Colonic mucosa (tissue), 4 donors: ENCODE measurements at regions not wholly inside any gene's neighbourhood (a gene's known extent, or its start where the extent isn't known, plus 50 kb on each side); places are given as distances from the start of the nearest gene placed in this dataset.

Experiments
- DNase-seq: peaks from one replicate; pipeline ENCODE4 v3.0.0-alpha.2; 2020
- H3K27ac ChIP-seq: fragments of 200-600 bp; one replicate; pipeline ENCODE4 v1.8.0; 2021
- H3K27me3 ChIP-seq: fragments of 200-600 bp; one replicate; pipeline ENCODE4 v1.8.0; 2021
- H3K36me3 ChIP-seq: fragments of 200-600 bp; one replicate; pipeline ENCODE4 v1.8.0; 2021
- H3K4me1 ChIP-seq: fragments of 200-600 bp; one replicate; pipeline ENCODE4 v1.8.0; 2021; ENCODE audit warnings: mild to moderate bottlenecking
- H3K4me3 ChIP-seq: fragments of 200-600 bp; one replicate; pipeline ENCODE4 v1.8.0; 2021
- H3K9ac ChIP-seq, 2 donors: one replicate each; pipeline ENCODE4 v1.7.0; 2013; ENCODE audit warnings: control low read depth in 2 of 2, low read depth in 2 of 2, low read length in 2 of 2
- H3K9me3 ChIP-seq: fragments of 200-600 bp; one replicate; pipeline ENCODE4 v1.8.0; 2021
- CTCF ChIP-seq: fragments of 200-600 bp; IDR thresholded peaks from one replicate; pipeline ENCODE4 v1.8.0; 2022; ENCODE audit warnings: antibody characterized with exemption, mild to moderate bottlenecking
- intact Hi-C: fragments of 100-400 bp; cut with DNase I; formaldehyde crosslinking; loops from one replicate; pipeline ENCODE4 v1.14.1; 2022
- donor health status: healthy.
- donor health status: DM: no; HTN: no; CAD: no.
- donor health status: DM: no; HTN: no; CAD: no.

GRCh38 chr9:22682536-22682935 is 235.9 kb downstream of the DMRTA1 start:
- Histone ChIP-seq H3K9ac (no peak overlapping the region), H3K4me1 (no peaks in the 10 kb centered on the region), H3K4me3 (no peak overlapping the region), H3K9me3 (no peaks in the 10 kb centered on the region), H3K36me3 (no peaks in the 10 kb centered on the region), H3K27me3 (no peaks in the 10 kb centered on the region), H3K27ac (no peak overlapping the region)
- no peak for TF ChIP-seq CTCF
- intact Hi-C loops, result no loop called here
- no peak for DNase-seq

- no peak overlapping the region for H3K27ac ChIP-seq
- TF ChIP-seq CTCF, result no peak
- no peak overlapping the region for H3K4me3 ChIP-seq
- intact Hi-C loops, result no loop called here
- no peaks in the 10 kb centered on the region for H3K27me3 ChIP-seq
- no peaks in the 10 kb centered on the region for H3K36me3 ChIP-seq
- no peak for DNase-seq
- no peak overlapping the region for H3K9ac ChIP-seq
- no peaks in the 10 kb centered on the region for H3K9me3 ChIP-seq
- H3K4me1 ChIP-seq, result no peaks in the 10 kb centered on the region
Measured at GRCh38 chr9:22682961-22683699, 236.5 kb downstream of the DMRTA1 start.

GRCh38 chr9:22683700-22684075 is 237.1 kb downstream of the DMRTA1 start:
- Histone ChIP-seq H3K27ac (no peak overlapping the region), H3K36me3 (no peaks in the 10 kb centered on the region), H3K9me3 (no peaks in the 10 kb centered on the region), H3K4me1 (no peaks in the 10 kb centered on the region), H3K9ac (no peak overlapping the region), H3K27me3 (no peaks in the 10 kb centered on the region), H3K4me3 (no peak overlapping the region)
- no peak for DNase-seq
- intact Hi-C loops, result no loop called here
- TF ChIP-seq CTCF, result no peak

- Histone ChIP-seq H3K27ac (no peak overlapping the region), H3K9me3 (no peaks in the 10 kb centered on the region), H3K36me3 (no peaks in the 10 kb centered on the region), H3K27me3 (no peaks in the 10 kb centered on the region), H3K9ac (no peak overlapping the region), H3K4me1 (no peaks in the 10 kb centered on the region), H3K4me3 (no peak overlapping the region)
- DNase-seq, result no peak
- TF ChIP-seq CTCF, result no peak
- intact Hi-C loops, result no loop called here
Measured at GRCh38 chr9:22693156-22693555, 246.5 kb downstream of the DMRTA1 start.

GRCh38 chr9:22700171-22700570 is 253.5 kb downstream of the DMRTA1 start:
- H3K9ac ChIP-seq, result no peak overlapping the region

More at GRCh38 chr9:22700171-22700570, 253.5 kb downstream of the DMRTA1 start:
- Histone ChIP-seq H3K27ac (no peak overlapping the region), H3K27me3 (no peaks in the 10 kb centered on the region), H3K4me3 (no peak overlapping the region), H3K4me1 (no peaks in the 10 kb centered on the region), H3K36me3 (no peaks in the 10 kb centered on the region), H3K9me3 (no peaks in the 10 kb centered on the region)
- intact Hi-C loops, result no loop called here
- TF ChIP-seq CTCF, result no peak
- DNase-seq, result no peak
